ENCODE measurements at regions not wholly inside any gene's neighbourhood (a gene's known extent, or its start where the extent isn't known, plus 50 kb on each side); places are given as distances from the start of the nearest gene placed in this dataset.

- Histone ChIP-seq H3K4me1 (no peaks in the 10 kb centered on the region), H3K4me3 (no peak overlapping the region), H3K27me3 (ENCODE audit: low read depth) (peaks cover 5% of the 10 kb centered on the region), H3K9me3 (no peaks in the 10 kb centered on the region), H3K27ac (no peak overlapping the region), H3K36me3 (no peaks in the 10 kb centered on the region)
- ATAC-seq (no peak), DNase-seq (no peak)
- TF ChIP-seq CTCF (IDR thresholded peaks at IDR 0.05): no peak
- intact Hi-C loops (cut with DNase I): no loop called here
Measured at GRCh38 chr5:73256862-73257261, 83.9 kb downstream of the TMEM174 start.

- no peak for TF ChIP-seq CTCF (IDR thresholded peaks at IDR 0.05)
- H3K27ac ChIP-seq: no peak overlapping the region
- no peak for ATAC-seq
- no peaks in the 10 kb centered on the region for H3K36me3 ChIP-seq
- no peak for DNase-seq
- H3K4me1 ChIP-seq: no peaks in the 10 kb centered on the region
- H3K4me3 ChIP-seq: no peak overlapping the region
- H3K9me3 ChIP-seq: no peaks in the 10 kb centered on the region
- peaks cover 5% of the 10 kb centered on the region for H3K27me3 ChIP-seq (ENCODE audit: low read depth)
- intact Hi-C loops (cut with DNase I): no loop called here
Measured at GRCh38 chr5:73256462-73256861, 83.5 kb downstream of the TMEM174 start.

GRCh38 chr5:73256012-73256411 lies 83.0 kb downstream of the TMEM174 start:
- Histone ChIP-seq H3K4me1 (no peaks in the 10 kb centered on the region), H3K27me3 (ENCODE audit: low read depth) (peaks cover 5% of the 10 kb centered on the region), H3K27ac (no peak overlapping the region), H3K9me3 (no peaks in the 10 kb centered on the region), H3K36me3 (no peaks in the 10 kb centered on the region), H3K4me3 (no peak overlapping the region)
- intact Hi-C loops (cut with DNase I): no loop called here
- DNase-seq (no peak), ATAC-seq (no peak)
- TF ChIP-seq CTCF (IDR thresholded peaks at IDR 0.05): no peak

GRCh38 chr5:73254642-73255041 lies 81.6 kb downstream of the TMEM174 start:
- Histone ChIP-seq H3K9me3 (no peaks in the 10 kb centered on the region), H3K4me1 (no peaks in the 10 kb centered on the region), H3K27ac (no peak overlapping the region), H3K27me3 (ENCODE audit: low read depth) (peaks cover 5% of the 10 kb centered on the region), H3K36me3 (no peaks in the 10 kb centered on the region), H3K4me3 (no peak overlapping the region)
- no peak for TF ChIP-seq CTCF (IDR thresholded peaks at IDR 0.05)
- intact Hi-C loops (cut with DNase I): no loop called here
- no peak for DNase-seq
- ATAC-seq: no peak

DNA sequence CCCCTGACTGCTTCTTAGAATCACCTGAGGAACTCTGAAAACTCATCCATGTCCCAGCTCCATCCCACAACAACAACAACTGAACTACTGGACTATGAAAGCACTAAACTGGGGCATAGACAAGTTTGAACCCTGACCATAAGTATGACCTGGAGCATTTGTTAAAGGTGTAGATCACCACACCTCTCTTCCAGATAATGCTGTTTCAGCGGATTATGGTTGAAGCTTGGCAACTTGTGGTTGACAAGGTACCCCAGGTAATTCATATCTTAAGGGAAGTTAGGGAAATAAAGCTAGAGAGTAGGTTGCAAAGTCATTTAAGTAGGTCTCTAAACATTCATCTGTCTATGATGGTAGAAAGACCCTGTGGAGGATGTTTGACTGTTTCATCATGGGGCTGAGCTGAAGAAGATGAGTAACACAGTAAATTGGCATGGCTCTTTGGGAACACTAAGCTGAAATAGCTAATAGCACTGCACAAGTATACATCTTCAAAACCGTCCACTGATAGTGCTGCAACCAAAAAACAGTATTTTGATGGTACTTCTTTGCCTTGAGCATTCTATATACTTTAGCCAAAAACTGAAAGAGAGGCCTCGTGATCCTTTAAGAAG lies 80.2 kb downstream of the TMEM174 start:
- intact Hi-C loops (cut with DNase I): no loop called here
- no peak for DNase-seq
- no peak for ATAC-seq

More for the DNA sequence above, 80.2 kb downstream of the TMEM174 start:
- Histone ChIP-seq H3K36me3 (no peaks in the 10 kb centered on the region), H3K9me3 (no peaks in the 10 kb centered on the region), H3K27ac (no peak overlapping the region), H3K27me3 (ENCODE audit: low read depth) (peaks cover 5% of the 10 kb centered on the region), H3K4me3 (no peak overlapping the region), H3K4me1 (no peaks in the 10 kb centered on the region)
- no peak for TF ChIP-seq CTCF (IDR thresholded peaks at IDR 0.05)

All from lower lobe of right lung (tissue), 2 donors.